Endodermal cell (in vitro differentiated cells): ENCODE measurements at regions not wholly inside any gene's neighbourhood (a gene's known extent, or its start where the extent isn't known, plus 50 kb on each side); places are given as distances from the start of the nearest gene placed in this dataset.

Source experiments
- DNase-seq: peaks from one replicate; pipeline ENCODE4 v3.0.0-alpha.2; 2017
- H3K27ac ChIP-seq: 2 replicates; pipeline ENCODE4 v1.5.1; 2013; ENCODE audit warnings: mild to moderate bottlenecking, low read depth, low read length, moderate library complexity
- H3K27me3 ChIP-seq: 2 replicates; pipeline ENCODE4 v1.6.1; 2013; ENCODE audit warnings: mild to moderate bottlenecking, low read length, moderate library complexity; ENCODE audit not compliant: insufficient read depth, control insufficient read depth, poor library complexity, severe bottlenecking
- H3K36me3 ChIP-seq: 2 replicates; pipeline ENCODE4 v1.7.0; 2013; ENCODE audit warnings: mild to moderate bottlenecking, low read length, moderate library complexity; ENCODE audit not compliant: control insufficient read depth, insufficient read depth
- H3K4me1 ChIP-seq: one replicate; pipeline ENCODE4 v1.7.0; 2013; ENCODE audit warnings: low read length; ENCODE audit not compliant: control insufficient read depth, insufficient read depth
- H3K4me3 ChIP-seq: 2 replicates; pipeline ENCODE4 v1.5.1; 2013; ENCODE audit warnings: mild to moderate bottlenecking, low read length, moderate library complexity
- H3K9ac ChIP-seq: 2 replicates; pipeline ENCODE4 v1.6.1; 2013; ENCODE audit warnings: mild to moderate bottlenecking, low read length, moderate library complexity; ENCODE audit not compliant: poor library complexity, severe bottlenecking; ENCODE audit errors: extremely low read depth
- H3K9me3 ChIP-seq: 2 replicates; pipeline ENCODE4 v1.6.1; 2013; ENCODE audit warnings: mild to moderate bottlenecking, low read length, moderate library complexity; ENCODE audit not compliant: control insufficient read depth
- H3K27ac Mint-ChIP-seq: 2 replicates; pipeline ENCODE4 v1.8.0; 2020; ENCODE audit warnings: mixed read lengths
- H3K27me3 Mint-ChIP-seq: 2 replicates; pipeline ENCODE4 v1.8.0; 2021; ENCODE audit warnings: mild to moderate bottlenecking, mixed read lengths; ENCODE audit not compliant: insufficient read depth
- H3K36me3 Mint-ChIP-seq: 2 replicates; pipeline ENCODE4 v1.8.0; 2020; ENCODE audit warnings: low read depth, mixed read lengths
- H3K4me1 Mint-ChIP-seq: 2 replicates; pipeline ENCODE4 v1.8.0; 2020; ENCODE audit warnings: mixed read lengths
- H3K4me3 Mint-ChIP-seq: 2 replicates; pipeline ENCODE4 v1.8.0; 2020; ENCODE audit warnings: mild to moderate bottlenecking, moderate library complexity, mixed read lengths
- H3K9me3 Mint-ChIP-seq: 2 replicates; pipeline ENCODE4 v1.8.0; 2020; ENCODE audit warnings: mild to moderate bottlenecking, mixed read lengths
- CTCF ChIP-seq: fragments of 200-600 bp; sonication (generic); conservative IDR thresholded peaks from 2 replicates; pipeline ENCODE4 v1.5.0; 2021; ENCODE audit warnings: antibody characterized with exemption, mild to moderate bottlenecking
- whole genome bisulfite sequencing, 2 experiments: methylation state at CpG; one replicate each; pipeline versions ENCODE4 v1.1.5 to v1.1.7; 2013; ENCODE audit warnings: missing lambda C conversion rate in 2 of 2, mixed read lengths in 1 of 2; ENCODE audit not compliant: insufficient coverage in 1 of 2, insufficient read length in 1 of 2; 5-methylcytosine and 5-hydroxymethylcytosine counted together

GRCh38 chr2:63740943-63741342 lies 100.8 kb upstream of the UGP2 start:
- Histone ChIP-seq H3K4me3 (no peak overlapping the region), H3K36me3 (no peaks in the 10 kb centered on the region), H3K9ac (no peak overlapping the region), H3K4me1 (no peaks in the 10 kb centered on the region), H3K9me3 (no peaks in the 10 kb centered on the region), H3K27me3 (no peaks in the 10 kb centered on the region), H3K27ac (no peak overlapping the region)
- Mint-ChIP-seq H3K27me3 (no peaks in the 10 kb centered on the region), H3K27ac (no peak overlapping the region), H3K36me3 (no peaks in the 10 kb centered on the region), H3K9me3 (peaks cover 5% of the 10 kb centered on the region), H3K4me3 (no peak overlapping the region), H3K4me1 (no peaks in the 10 kb centered on the region)
- 96% methylated on average over 1 of the region's 1 CpG; no CpG with 5 or more reads in 1 of the 2 experiments for WGBS, 2 experiments
- no peak for DNase-seq
- no peak for TF ChIP-seq CTCF

GRCh38 chr2:63741884-63742579 lies 99.7 kb upstream of the UGP2 start:
- H3K4me3 Mint-ChIP-seq: no peak overlapping the region
- Histone ChIP-seq H3K36me3 (no peaks in the 10 kb centered on the region), H3K9ac (no peak overlapping the region), H3K27ac (no peak overlapping the region), H3K27me3 (no peaks in the 10 kb centered on the region), H3K9me3 (peaks cover 8% of the 10 kb centered on the region), H3K4me1 (no peaks in the 10 kb centered on the region), H3K4me3 (no peak overlapping the region)
- peaks cover 16% of the 10 kb centered on the region for H3K9me3 Mint-ChIP-seq
- 92 to 100% methylated on average over 1 to 3 of the region's 3 CpGs for WGBS, 2 experiments
- no peak overlapping the region for H3K27ac Mint-ChIP-seq
- no peak for TF ChIP-seq CTCF
- H3K4me1 Mint-ChIP-seq: no peaks in the 10 kb centered on the region
- H3K27me3 Mint-ChIP-seq: no peaks in the 10 kb centered on the region
- DNase-seq: no peak
- peaks cover 4% of the 10 kb centered on the region for H3K36me3 Mint-ChIP-seq

- no peak for TF ChIP-seq CTCF
These were observed 99.1 kb upstream of the UGP2 start for GRCh38 chr2:63742580-63742976.

More at GRCh38 chr2:63742580-63742976, 99.1 kb upstream of the UGP2 start:
- no peaks in the 10 kb centered on the region for H3K27me3 Mint-ChIP-seq
- Histone ChIP-seq H3K4me1 (no peaks in the 10 kb centered on the region), H3K27ac (no peak overlapping the region), H3K36me3 (no peaks in the 10 kb centered on the region), H3K9ac (no peak overlapping the region), H3K27me3 (no peaks in the 10 kb centered on the region), H3K9me3 (peaks cover 13% of the 10 kb centered on the region), H3K4me3 (no peak overlapping the region)
- no peaks in the 10 kb centered on the region for H3K4me1 Mint-ChIP-seq
- H3K36me3 Mint-ChIP-seq: peaks cover 4% of the 10 kb centered on the region
- DNase-seq: no peak
- WGBS, 2 experiments: 92 to 94% methylated on average over 4 to 5 of the region's 5 CpGs
- no peak overlapping the region for H3K4me3 Mint-ChIP-seq
- peaks cover 20% of the 10 kb centered on the region for H3K9me3 Mint-ChIP-seq
- H3K27ac Mint-ChIP-seq: no peak overlapping the region
